ENCODE measurements at regions not wholly inside any gene's neighbourhood (a gene's known extent, or its start where the extent isn't known, plus 50 kb on each side); places are given as distances from the start of the nearest gene placed in this dataset.

DNA sequence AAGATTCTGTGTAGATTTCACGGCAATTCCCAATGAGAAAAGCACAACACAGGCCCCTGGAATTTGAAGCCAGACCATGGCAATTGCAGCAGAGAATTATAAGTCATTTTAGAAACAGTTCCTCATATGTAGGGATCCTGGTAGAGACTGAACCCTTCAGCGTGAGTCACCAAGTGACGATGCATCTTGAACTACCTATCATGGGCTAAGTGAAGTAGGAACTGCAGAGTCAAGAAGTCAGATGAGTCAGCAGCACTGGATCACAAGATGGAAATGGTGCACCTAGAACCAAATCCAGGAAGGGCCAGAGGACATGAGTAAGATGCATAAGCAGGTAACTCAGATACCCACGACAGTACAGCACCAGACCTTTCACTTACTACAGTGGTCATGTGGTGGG lies 140.0 kb upstream of the TPK1 start:
- TF ChIP-seq, protein P1, sequence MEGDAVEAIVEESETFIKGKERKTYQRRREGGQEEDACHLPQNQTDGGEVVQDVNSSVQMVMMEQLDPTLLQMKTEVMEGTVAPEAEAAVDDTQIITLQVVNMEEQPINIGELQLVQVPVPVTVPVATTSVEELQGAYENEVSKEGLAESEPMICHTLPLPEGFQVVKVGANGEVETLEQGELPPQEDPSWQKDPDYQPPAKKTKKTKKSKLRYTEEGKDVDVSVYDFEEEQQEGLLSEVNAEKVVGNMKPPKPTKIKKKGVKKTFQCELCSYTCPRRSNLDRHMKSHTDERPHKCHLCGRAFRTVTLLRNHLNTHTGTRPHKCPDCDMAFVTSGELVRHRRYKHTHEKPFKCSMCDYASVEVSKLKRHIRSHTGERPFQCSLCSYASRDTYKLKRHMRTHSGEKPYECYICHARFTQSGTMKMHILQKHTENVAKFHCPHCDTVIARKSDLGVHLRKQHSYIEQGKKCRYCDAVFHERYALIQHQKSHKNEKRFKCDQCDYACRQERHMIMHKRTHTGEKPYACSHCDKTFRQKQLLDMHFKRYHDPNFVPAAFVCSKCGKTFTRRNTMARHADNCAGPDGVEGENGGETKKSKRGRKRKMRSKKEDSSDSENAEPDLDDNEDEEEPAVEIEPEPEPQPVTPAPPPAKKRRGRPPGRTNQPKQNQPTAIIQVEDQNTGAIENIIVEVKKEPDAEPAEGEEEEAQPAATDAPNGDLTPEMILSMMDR (IDR thresholded peaks at IDR 0.05; ENCODE audit: low read depth, low read length, missing control alignments) = no peak
- DNase-seq (ENCODE audit: low read depth) = no peak
- H3K4me3 ChIP-seq (ENCODE audit: low read depth, low read length) = no peak overlapping the region
- in situ Hi-C loops (cut with HindIII; ENCODE audit: low sequenced_read_pairs) = loop anchor here (5.0 kb wide), 1 partner anchor 34 kb away; no protein-coding TSS in a partner anchor

GRCh38 chr7:144969787-144970186 lies 133.9 kb upstream of the TPK1 start:
- TF ChIP-seq, protein P1 (IDR thresholded peaks at IDR 0.05; ENCODE audit: low read depth, low read length, missing control alignments) = no peak
- no peak overlapping the region for H3K4me3 ChIP-seq (ENCODE audit: low read depth, low read length)
- in situ Hi-C loops (cut with HindIII; ENCODE audit: low sequenced_read_pairs) = no loop called here
- DNase-seq (ENCODE audit: low read depth) = no peak

GRCh38 chr7:144960763-144961162 lies 124.9 kb upstream of the TPK1 start:
- in situ Hi-C loops (cut with HindIII; ENCODE audit: low sequenced_read_pairs) = no loop called here
- H3K4me3 ChIP-seq (ENCODE audit: low read depth, low read length) = no peak overlapping the region

DNA sequence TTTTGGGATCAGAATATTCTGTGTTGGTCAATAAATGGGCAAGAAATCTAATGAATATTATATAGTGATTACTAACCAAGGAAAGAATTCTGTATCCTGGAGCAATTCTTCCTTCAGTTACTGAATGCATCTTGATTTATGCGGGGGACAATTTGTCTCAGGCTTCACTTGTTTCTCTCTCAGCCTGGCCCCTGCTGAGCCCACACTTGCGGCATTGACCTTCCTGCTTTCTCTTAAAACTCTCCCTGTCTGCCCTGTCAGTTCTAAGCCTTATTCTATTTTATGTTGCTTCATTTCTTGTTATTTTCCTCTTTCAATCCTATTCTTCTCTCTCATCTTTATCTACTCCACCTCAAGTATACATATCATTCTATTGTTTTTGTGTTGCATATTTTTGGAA lies 122.1 kb upstream of the TPK1 start:
- no peak overlapping the region for H3K4me3 ChIP-seq (ENCODE audit: low read depth, low read length)
- no peak for DNase-seq (ENCODE audit: low read depth)
- TF ChIP-seq, protein P1 (IDR thresholded peaks at IDR 0.05; ENCODE audit: low read depth, low read length, missing control alignments) = no peak
- in situ Hi-C loops (cut with HindIII; ENCODE audit: low sequenced_read_pairs) = no loop called here

More at GRCh38 chr7:144960763-144961162, 124.9 kb upstream of the TPK1 start:
- TF ChIP-seq, protein P1 (IDR thresholded peaks at IDR 0.05; ENCODE audit: low read depth, low read length, missing control alignments) = no peak
- no peak for DNase-seq (ENCODE audit: low read depth)

DNA sequence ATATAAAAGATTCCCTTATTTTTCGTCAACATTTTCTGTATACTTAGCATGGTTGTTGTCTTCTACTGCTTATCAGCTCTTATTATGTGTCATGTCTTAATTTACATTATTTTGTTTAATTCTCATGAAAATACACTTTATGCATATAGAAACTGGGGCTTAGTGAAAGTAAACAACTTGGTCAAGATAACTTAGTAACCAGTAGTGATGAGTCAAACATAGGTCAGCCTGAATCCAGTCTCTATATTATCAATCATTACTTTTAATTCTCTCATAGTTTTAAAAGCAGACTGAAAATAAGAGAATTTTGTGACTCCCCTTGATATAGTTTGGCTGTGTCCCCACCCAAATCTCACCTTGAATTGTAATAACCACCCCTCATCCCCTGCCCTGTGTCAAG lies 119.6 kb upstream of the TPK1 start:
- DNase-seq (ENCODE audit: low read depth) = no peak
- no peak overlapping the region for H3K4me3 ChIP-seq (ENCODE audit: low read depth, low read length)
- in situ Hi-C loops (cut with HindIII; ENCODE audit: low sequenced_read_pairs) = no loop called here
- TF ChIP-seq, protein P1 (IDR thresholded peaks at IDR 0.05; ENCODE audit: low read depth, low read length, missing control alignments) = no peak

DNA sequence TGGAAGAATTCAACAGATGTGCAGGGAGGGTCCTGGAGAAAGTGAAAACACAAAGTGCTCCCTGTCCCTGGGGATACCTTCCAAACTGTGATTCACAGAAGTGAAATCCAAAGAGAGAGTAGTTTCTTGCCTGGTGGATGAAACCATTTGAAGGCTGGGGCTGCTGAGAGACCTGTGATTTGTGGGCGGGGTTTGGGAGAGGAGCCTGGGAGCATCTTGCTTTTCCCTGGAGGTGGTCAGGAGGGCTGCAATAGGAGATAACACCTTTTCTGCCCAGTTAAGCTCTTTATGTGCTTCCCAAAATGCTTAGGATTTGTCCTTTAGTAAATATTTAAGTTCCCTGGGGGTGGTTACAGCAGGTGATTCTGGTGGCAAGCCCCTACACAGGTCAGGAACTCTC lies 105.3 kb upstream of the TPK1 start:
- TF ChIP-seq, protein P1 (IDR thresholded peaks at IDR 0.05; ENCODE audit: low read depth, low read length, missing control alignments) = no peak
- no peak overlapping the region for H3K4me3 ChIP-seq (ENCODE audit: low read depth, low read length)
- DNase-seq (ENCODE audit: low read depth) = no peak
- in situ Hi-C loops (cut with HindIII; ENCODE audit: low sequenced_read_pairs) = loop anchor here (5.0 kb wide), 1 partner anchor 36 kb away; no protein-coding TSS in a partner anchor

DNA sequence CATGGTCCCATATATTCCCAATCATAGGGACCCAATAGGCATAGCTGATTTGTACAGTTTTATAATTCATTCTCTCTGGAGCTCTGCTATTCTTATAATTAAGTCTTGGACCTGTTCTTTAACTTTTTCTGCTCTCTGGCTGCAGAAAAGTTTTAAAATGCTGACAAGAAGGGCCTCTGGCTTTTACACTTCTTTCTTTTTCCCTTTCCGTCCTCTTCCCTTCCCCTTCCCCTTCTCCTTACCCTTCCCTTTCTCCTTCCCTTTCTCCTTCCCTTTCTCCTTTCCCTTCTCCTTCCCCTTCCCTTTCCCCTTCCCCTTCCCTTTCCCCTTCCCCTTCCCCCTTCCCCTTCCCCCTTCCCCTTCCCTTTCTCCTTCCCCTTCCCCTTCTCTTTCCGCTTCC lies 101.3 kb upstream of the TPK1 start:
- in situ Hi-C loops (cut with HindIII; ENCODE audit: low sequenced_read_pairs) = no loop called here
- TF ChIP-seq, protein P1 (IDR thresholded peaks at IDR 0.05; ENCODE audit: low read depth, low read length, missing control alignments) = no peak
- H3K4me3 ChIP-seq (ENCODE audit: low read depth, low read length) = no peak overlapping the region
- no peak for DNase-seq (ENCODE audit: low read depth)

Measured in astrocyte of the cerebellum (primary cell).